MCF 10A (cell line): ENCODE measurements at regions not wholly inside any gene's neighbourhood (a gene's known extent, or its start where the extent isn't known, plus 50 kb on each side); places are given as distances from the start of the nearest gene placed in this dataset.
A peak's percentile ranks its signal among the peaks of the same experiment; 100 is the strongest.

Experiments used
- BruUV-seq: library from RNA; stranded (reverse); fragments of 400-500 nt; replicated peaks from 2 replicates; lab custom pipeline; 2021; lab: Mats Ljungman, UMichigan
- CTCF ChIA-PET: fragments of 300-600 bp; sonication (Branson Sonifier 250); formaldehyde crosslinking; extraction: SDS; loops from one replicate; lab custom pipeline; 2021; ENCODE audit warnings: antibody characterized with exemption, inconsistent platforms; lab: Yijun Ruan, JAX
- POLR2A ChIA-PET: fragments of 300-600, 350-650 bp; sonication (Branson Sonifier 250); formaldehyde crosslinking; extraction: SDS; loops from one replicate; lab custom pipeline; 2020; ENCODE audit warnings: antibody characterized with exemption, inconsistent platforms; lab: Yijun Ruan, JAX
- DNase-seq: peaks from one replicate; pipeline ENCODE4 v3.0.0-alpha.2; 2018; ENCODE audit not compliant: unreplicated experiment
- H3K27ac Mint-ChIP-seq: one replicate; pipeline ENCODE4 v1.8.0; 2022; ENCODE audit warnings: mild to moderate bottlenecking, low read depth, mixed read lengths; ENCODE audit not compliant: unreplicated experiment
- H3K27me3 Mint-ChIP-seq: one replicate; pipeline ENCODE4 v1.8.0; 2022; ENCODE audit warnings: mixed read lengths; ENCODE audit not compliant: insufficient read depth, unreplicated experiment
- H3K36me3 Mint-ChIP-seq: one replicate; pipeline ENCODE4 v1.8.0; 2022; ENCODE audit warnings: mild to moderate bottlenecking, moderate library complexity, mixed read lengths; ENCODE audit not compliant: insufficient read depth, unreplicated experiment
- H3K4me1 Mint-ChIP-seq: one replicate; pipeline ENCODE4 v1.8.0; 2022; ENCODE audit warnings: mixed read lengths; ENCODE audit not compliant: insufficient read depth, unreplicated experiment
- H3K4me3 Mint-ChIP-seq: one replicate; pipeline ENCODE4 v1.8.0; 2022; ENCODE audit warnings: mild to moderate bottlenecking, moderate library complexity, mixed read lengths; ENCODE audit not compliant: unreplicated experiment
- H3K9me3 Mint-ChIP-seq: one replicate; pipeline ENCODE4 v1.8.0; 2022; ENCODE audit warnings: mixed read lengths; ENCODE audit not compliant: unreplicated experiment
- CTCF ChIP-seq: fragments of 200-600 bp; IDR thresholded peaks from one replicate; pipeline ENCODE4 v1.8.0; 2022; ENCODE audit warnings: antibody characterized with exemption, mild to moderate bottlenecking; ENCODE audit not compliant: unreplicated experiment
- intact Hi-C: fragments of 100-400 bp; cut with micrococcal nuclease; formaldehyde crosslinking; loops from 2 replicates; pipeline ENCODE4 v1.14.1; 2022

- ChIA-PET POLR2A (no interaction called here), CTCF (no interaction called here)
- no peak for DNase-seq
- Mint-ChIP-seq H3K27me3 (no peaks in the 10 kb centered on the region), H3K27ac (no peak overlapping the region), H3K4me3 (no peak overlapping the region), H3K9me3 (peaks cover 17% of the 10 kb centered on the region), H3K4me1 (peaks cover 37% of the 10 kb centered on the region), H3K36me3 (no peaks in the 10 kb centered on the region)
- no TSS peak for BruUV-seq
- intact Hi-C loops, result no loop called here
- TF ChIP-seq CTCF, result no peak
Measured at GRCh38 chr2:215532844-215533243, 97.0 kb upstream of the FN1 start.

DNA sequence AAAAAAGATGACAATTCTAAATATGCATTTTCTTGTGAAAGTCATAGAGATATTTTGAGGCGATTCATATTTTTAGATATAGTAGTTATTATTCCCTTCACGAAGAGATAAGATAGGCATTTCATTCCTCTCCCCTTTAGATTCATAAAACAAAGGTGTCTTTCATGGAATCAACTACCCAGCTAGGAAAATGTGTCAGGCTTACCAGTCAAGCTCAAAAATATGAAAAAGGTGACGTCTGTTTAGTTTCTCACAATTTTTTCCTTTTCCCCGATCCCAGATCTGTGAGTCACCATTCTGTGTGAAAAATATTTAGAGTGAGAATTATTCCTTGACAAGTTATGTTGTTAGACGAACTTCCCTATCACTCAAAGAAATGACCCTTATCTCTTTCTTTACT, 95.4 kb upstream of the FN1 start:
- Mint-ChIP-seq H3K4me1 (peaks cover 37% of the 10 kb centered on the region), H3K27ac (peak overlapping the region; percentile 63), H3K9me3 (peaks cover 17% of the 10 kb centered on the region), H3K36me3 (no peaks in the 10 kb centered on the region), H3K27me3 (no peaks in the 10 kb centered on the region), H3K4me3 (no peak overlapping the region)
- peak; percentile 49 for DNase-seq
- ChIA-PET POLR2A (interaction anchor here (0.5 to 0.7 kb wide), 2 partner anchors 23 to 73 kb away, joined by 3 to 5 read pairs; no protein-coding TSS in a partner anchor), CTCF (no interaction called here)
- TF ChIP-seq CTCF, result no peak
- intact Hi-C loops, result no loop called here
- no TSS peak for BruUV-seq

DNA sequence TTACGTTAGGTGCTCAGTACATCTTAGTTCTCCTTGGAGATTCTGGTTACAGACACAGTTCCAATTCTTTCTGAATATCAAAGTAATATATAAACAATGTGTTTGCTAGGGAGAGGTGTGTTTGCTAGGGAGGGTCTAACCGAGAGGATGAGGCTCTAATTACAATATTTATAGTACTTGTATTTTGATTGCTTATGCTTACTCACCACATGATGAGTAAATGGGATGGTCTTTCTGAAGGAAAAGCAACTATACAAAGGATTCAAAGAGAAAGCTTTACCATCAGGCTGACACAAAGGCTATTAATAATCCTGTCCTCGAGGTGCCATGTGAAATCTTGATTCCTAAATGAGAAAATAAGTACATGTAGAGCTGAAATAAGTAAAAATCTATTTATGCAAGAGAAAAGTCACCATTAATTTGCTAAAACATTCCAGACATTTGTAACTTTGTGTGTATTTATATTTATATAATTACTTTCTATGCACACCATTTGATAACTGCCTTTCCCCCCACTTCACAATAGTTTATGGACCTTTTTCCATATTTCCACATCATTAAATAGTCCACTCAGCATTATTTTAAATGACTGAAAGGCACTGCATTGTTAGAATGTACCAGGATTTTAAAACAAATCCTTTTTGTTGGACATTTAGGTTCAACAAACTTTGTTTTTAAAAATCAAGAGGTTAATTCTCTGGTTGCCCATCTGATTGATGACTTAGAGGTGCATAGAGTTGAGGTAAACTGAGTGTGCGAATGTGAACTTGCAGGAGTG, 94.5 kb upstream of the FN1 start:
- Mint-ChIP-seq H3K27me3 (no peaks in the 10 kb centered on the region), H3K36me3 (no peaks in the 10 kb centered on the region), H3K4me1 (peaks cover 37% of the 10 kb centered on the region), H3K4me3 (no peak overlapping the region), H3K9me3 (peaks cover 22% of the 10 kb centered on the region), H3K27ac (peak overlapping the region; percentile 63)
- CTCF ChIA-PET, result no interaction called here
- no peak for TF ChIP-seq CTCF
- BruUV-seq, result no TSS peak
- intact Hi-C loops, result no loop called here
- DNase-seq, result peak; percentile 58
- POLR2A ChIA-PET, result interaction anchor here (0.7 kb wide), 1 partner anchor 72 kb away, joined by 5 read pairs; no protein-coding TSS in a partner anchor

DNA sequence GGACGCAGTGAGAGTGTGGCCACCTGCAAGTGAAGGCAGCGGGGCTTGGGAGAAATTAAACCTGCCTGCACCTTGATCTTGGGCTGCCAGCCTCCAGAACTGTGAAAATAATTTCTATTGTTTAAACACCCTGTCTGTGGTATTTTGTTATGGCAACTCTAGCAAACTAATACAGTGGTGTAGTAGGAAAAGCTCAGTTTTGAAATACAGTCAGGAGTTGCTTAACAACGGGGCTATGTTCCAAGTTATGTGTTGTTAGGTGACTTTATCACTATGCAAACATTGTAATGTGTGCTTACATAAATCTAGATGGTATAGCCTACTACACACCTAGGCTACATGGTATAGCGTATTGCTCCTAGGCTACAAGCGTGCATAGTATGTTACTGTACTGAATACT, 93.4 kb upstream of the FN1 start:
- no peaks in the 10 kb centered on the region for H3K36me3 Mint-ChIP-seq
- ChIA-PET CTCF (interaction anchor here (0.6 kb wide), 1 partner anchor 133 kb away, joined by 3 read pairs; no protein-coding TSS in a partner anchor), POLR2A (no interaction called here)
- H3K4me1 Mint-ChIP-seq, result peaks cover 32% of the 10 kb centered on the region
- BruUV-seq, result no TSS peak
- no peak overlapping the region for H3K4me3 Mint-ChIP-seq
- no peak for TF ChIP-seq CTCF
- H3K9me3 Mint-ChIP-seq, result peaks cover 25% of the 10 kb centered on the region
- H3K27me3 Mint-ChIP-seq, result no peaks in the 10 kb centered on the region
- intact Hi-C loops, result no loop called here
- peak overlapping the region; percentile 84 for H3K27ac Mint-ChIP-seq
- peak; percentile 86 for DNase-seq
